HG02884 (cell line): ENCODE measurements at regions not wholly inside any gene's neighbourhood (a gene's known extent, or its start where the extent isn't known, plus 50 kb on each side); places are given as distances from the start of the nearest gene placed in this dataset.

Experiments used
- ATAC-seq: cut with Tn5 transposase; IDR thresholded peaks from one replicate; pipeline ENCODE4 v1.9.1; 2021; ENCODE audit warnings: mild to moderate bottlenecking, moderate library complexity; ENCODE audit not compliant: unreplicated experiment

DNA sequence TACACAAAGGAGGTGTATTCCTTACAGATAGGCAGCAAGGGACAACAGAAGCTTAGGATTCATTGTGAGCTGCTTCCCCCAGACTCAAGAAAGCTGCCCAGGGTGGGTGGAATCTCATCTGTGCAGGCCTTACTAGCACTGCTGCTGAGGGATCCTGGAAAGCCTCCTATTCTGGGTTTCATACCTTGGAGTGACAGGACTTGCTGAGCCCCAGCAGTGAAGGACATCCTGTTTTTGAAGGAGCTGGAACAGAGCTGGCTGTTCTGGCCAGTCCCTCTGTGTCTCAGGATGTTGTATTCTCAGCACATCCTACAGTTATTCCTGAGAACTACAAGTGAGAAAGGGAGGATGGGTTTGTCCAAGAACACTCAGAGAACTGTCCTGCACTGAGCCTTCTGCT, 486.3 kb downstream of the PTPRU start:
- ATAC-seq: no peak

DNA sequence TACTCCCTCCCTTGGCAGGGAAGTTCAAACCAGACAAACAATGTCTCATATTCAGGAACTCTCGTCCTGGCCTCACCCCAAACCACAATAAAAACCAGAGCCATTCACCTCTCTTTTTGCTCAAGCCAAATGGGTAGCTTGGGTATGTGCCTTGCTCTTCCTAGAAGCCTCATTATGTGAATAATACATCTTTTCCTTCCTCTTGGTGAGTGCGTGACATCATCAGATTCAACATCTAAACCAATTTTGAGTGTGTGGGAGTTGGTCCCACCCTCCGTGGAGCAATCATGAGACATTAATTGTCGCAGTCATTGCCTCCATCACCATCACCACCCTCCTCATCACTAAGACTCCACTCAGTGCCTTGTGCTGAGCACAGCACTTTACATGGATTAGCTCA, 482.9 kb downstream of the PTPRU start:
- ATAC-seq: no peak

DNA sequence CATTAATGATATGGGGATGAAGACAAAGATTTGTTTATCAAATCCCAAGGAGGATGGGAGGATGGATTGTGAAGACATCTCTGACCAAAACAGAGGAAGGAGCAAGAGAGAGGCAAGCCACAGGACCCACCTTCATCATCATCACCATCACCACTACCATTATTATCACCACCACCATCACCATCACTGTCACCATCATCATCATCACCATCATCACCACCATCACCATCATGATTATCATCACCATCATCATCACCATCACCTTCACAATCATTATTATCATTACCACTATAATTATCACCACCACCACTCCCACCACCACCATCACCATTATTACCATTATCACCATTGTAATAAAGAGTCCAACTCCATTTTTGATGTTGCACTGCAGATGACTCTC, 482.5 kb downstream of the PTPRU start:
- ATAC-seq: no peak

DNA sequence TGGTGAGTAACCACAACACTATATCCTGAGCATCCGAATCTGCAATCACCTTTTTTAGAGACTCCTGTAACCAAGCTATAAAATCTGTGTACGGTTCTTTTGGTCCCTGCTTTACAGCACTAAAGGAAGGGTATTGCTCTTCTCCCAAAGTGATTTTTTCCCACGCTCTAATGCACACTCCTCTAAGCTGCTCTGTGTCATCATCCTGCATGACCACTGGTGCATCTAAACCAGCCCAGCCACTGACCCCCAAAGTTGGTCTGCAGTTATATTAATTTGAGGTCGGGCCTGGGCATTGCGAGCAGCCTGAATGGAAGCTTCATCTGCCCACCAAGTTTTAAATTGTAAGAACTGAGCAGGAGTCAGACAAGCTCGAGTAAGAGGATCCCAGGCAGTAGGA, 480.0 kb downstream of the PTPRU start:
- ATAC-seq: no peak

- no peak for ATAC-seq
Measured at GRCh38 chr1:29713857-29714256, 477.5 kb downstream of the PTPRU start.

DNA sequence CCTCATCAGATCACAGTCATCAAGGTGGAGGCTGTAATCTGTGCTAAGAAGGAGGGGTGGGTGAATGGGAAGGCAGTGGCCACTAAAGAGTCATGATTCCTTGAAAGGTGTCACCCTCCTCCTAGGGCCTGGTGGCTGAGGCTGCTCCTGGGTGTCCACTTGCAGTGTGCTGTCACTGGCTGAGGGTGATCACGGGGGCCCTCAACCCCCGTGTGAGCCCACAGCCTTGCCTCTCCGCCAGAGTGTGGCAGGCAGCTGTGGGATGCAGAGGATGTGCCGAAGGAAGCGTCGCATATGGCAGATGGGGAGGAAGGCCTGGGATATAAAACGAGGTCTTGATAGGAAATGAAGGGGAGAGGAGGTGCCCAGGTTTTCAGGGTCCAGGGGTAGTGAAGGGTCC, 476.5 kb downstream of the PTPRU start:
- ATAC-seq: no peak

- no peak for ATAC-seq
Measured at GRCh38 chr1:29712284-29712651, 475.9 kb downstream of the PTPRU start.

GRCh38 chr1:29711582-29712283, 475.4 kb downstream of the PTPRU start:
- ATAC-seq: no peak

- no peak for ATAC-seq
Measured at GRCh38 chr1:29709704-29710280, 473.5 kb downstream of the PTPRU start.

- ATAC-seq: no peak
Measured at GRCh38 chr1:29708796-29709703, 472.7 kb downstream of the PTPRU start.

DNA sequence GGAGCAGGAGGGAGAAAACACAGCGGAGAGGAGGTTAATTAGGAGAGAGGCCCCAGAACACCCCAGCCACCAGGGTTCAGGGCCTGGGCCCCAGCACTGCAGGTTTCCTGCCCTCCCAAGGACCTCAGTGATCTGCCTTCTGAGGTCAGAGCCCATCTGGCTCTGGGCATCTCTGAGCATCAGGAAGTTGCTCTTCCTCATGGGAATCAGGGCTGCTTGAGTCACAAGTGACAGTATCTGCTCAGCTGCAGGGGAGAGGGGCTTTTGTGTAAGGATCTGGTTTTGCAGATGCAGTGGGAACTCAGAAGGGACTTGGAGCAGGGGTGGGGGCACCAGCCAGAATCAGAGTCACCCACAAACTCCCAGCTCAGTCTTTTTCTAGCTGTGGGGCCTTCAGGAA, 472.1 kb downstream of the PTPRU start:
- no peak for ATAC-seq

- no peak for ATAC-seq
Measured at GRCh38 chr1:29707796-29708195, 471.5 kb downstream of the PTPRU start.

GRCh38 chr1:29706936-29707335, 470.6 kb downstream of the PTPRU start:
- ATAC-seq: no peak

- no peak for ATAC-seq
Measured at GRCh38 chr1:29704430-29704829, 468.1 kb downstream of the PTPRU start.

GRCh38 chr1:29703596-29704370, 467.5 kb downstream of the PTPRU start:
- ATAC-seq: no peak

- no peak for ATAC-seq
Measured at GRCh38 chr1:29700491-29700890, 464.2 kb downstream of the PTPRU start.

DNA sequence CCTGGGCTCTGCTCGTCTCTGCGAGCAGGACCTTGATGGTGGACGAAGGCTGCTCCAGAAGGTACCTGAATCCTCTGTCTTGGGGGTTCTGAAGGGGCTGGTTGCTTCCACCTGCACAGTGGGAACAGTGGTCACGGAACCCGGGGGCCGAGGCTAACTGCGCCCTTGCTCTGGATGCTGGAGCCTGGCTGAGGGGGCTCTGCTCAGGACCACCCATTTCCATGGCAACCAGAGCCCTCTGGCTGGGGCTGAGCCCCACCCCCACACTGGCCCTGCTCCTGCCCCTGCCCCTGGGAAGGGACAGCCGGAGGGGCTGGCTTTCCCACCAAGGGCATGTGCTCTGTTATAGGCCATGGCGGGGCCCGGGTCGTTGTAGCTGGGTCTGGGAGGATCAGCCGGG, 462.3 kb downstream of the PTPRU start:
- ATAC-seq: no peak

DNA sequence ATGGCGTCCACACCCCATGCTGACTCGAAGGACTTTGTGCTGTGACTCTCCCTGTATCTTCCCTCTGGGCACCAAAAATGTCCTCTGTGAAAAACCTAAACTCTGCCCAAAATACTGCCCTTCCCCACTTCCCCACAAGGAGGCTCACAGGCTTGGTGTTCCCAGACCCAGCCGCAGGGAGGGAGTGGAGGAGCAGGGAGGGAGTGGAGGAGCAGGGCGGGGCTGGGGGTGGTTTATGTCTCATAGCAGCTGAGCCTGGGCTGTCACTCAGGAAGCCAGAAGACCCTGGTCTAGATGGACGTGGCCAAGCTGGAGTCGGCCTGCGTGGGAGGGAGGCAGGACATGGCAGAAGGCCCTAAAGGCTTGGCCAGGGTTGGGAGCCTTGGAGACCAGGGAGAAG, 461.7 kb downstream of the PTPRU start:
- no peak for ATAC-seq

GRCh38 chr1:29697391-29697780, 461.1 kb downstream of the PTPRU start:
- no peak for ATAC-seq

- ATAC-seq: no peak
Measured at GRCh38 chr1:29696656-29697390, 460.5 kb downstream of the PTPRU start.

- ATAC-seq: no peak
Measured at GRCh38 chr1:29695803-29696202, 459.5 kb downstream of the PTPRU start.
